ENCODE measurements at regions not wholly inside any gene's neighbourhood (a gene's known extent, or its start where the extent isn't known, plus 50 kb on each side); places are given as distances from the start of the nearest gene placed in this dataset.

- TF ChIP-seq CTCF (IDR thresholded peaks at IDR 0.05; ENCODE audit: low read depth, low read length, poor library complexity, severe bottlenecking): no peak
- TF ChIP-seq EZH2phosphoT487 (IDR thresholded peaks at IDR 0.05; ENCODE audit: borderline replicate concordance, low read length): no peak
Observed at GRCh38 chr2:2691419-2691818, 360.3 kb upstream of the MYT1L start.

Data from DOHH2 (cell line).